HEK293T (cell line): ENCODE measurements at regions not wholly inside any gene's neighbourhood (a gene's known extent, or its start where the extent isn't known, plus 50 kb on each side); places are given as distances from the start of the nearest gene placed in this dataset.

Experiments
- ARNT ChIP-seq: fragments of 450-650 bp; IDR thresholded peaks from 2 replicates; pipeline ENCODE4 v1.6.1; 2017; ENCODE audit warnings: mild to moderate bottlenecking
- BHLHE40 ChIP-seq: fragments of 450-650 bp; IDR thresholded peaks from 2 replicates; pipeline ENCODE4 v1.6.1; 2016; ENCODE audit warnings: mild to moderate bottlenecking, moderate library complexity, borderline replicate concordance
- CTBP1 ChIP-seq: fragments of 450-650 bp; IDR thresholded peaks from 2 replicates; pipeline ENCODE4 v1.6.1; 2016; ENCODE audit warnings: borderline replicate concordance
- ELF4 ChIP-seq: fragments of 450-650 bp; IDR thresholded peaks from 2 replicates; pipeline ENCODE4 v1.6.1; 2017; ENCODE audit warnings: antibody characterized with exemption
- FOXA1 ChIP-seq: fragments of 450-650 bp; IDR thresholded peaks from 2 replicates; pipeline ENCODE4 v1.6.1; 2016; ENCODE audit warnings: mild to moderate bottlenecking
- FOXM1 ChIP-seq: fragments of 450-650 bp; IDR thresholded peaks from 2 replicates; pipeline ENCODE4 v1.6.1; 2017; ENCODE audit warnings: mild to moderate bottlenecking, borderline replicate concordance
- NFRKB ChIP-seq: fragments of 450-650 bp; IDR thresholded peaks from 2 replicates; pipeline ENCODE4 v1.6.1; 2016; ENCODE audit warnings: mild to moderate bottlenecking, moderate library complexity
- SP1 ChIP-seq: fragments of 450-650 bp; IDR thresholded peaks from 2 replicates; pipeline ENCODE4 v1.6.1; 2017
- SUZ12 ChIP-seq: fragments of 450-650 bp; IDR thresholded peaks from 2 replicates; pipeline ENCODE4 v1.6.1; 2016; ENCODE audit warnings: mild to moderate bottlenecking
- TARDBP ChIP-seq: fragments of 450-650 bp; IDR thresholded peaks from 2 replicates; pipeline ENCODE4 v1.6.1; 2016
- ZNF384 ChIP-seq: fragments of 450-650 bp; IDR thresholded peaks from 2 replicates; pipeline ENCODE4 v1.6.1; 2016

- TF ChIP-seq SP1 (no peak), FOXA1 (no peak), ARNT (no peak), CTBP1 (no peak), ZNF384 (no peak), SUZ12 (no peak), BHLHE40 (no peak), ELF4 (no peak), FOXM1 (no peak), TARDBP (no peak), NFRKB (no peak)
Observed at GRCh38 chr1:112263453-112263852, 132.6 kb upstream of the CTTNBP2NL start.
